HG03469 (cell line): ENCODE measurements at regions not wholly inside any gene's neighbourhood (a gene's known extent, or its start where the extent isn't known, plus 50 kb on each side); places are given as distances from the start of the nearest gene placed in this dataset.
"Not testable (repeated sequence)": the region's sequence is repeated elsewhere in the genome, so short reads cannot be mapped to it uniquely, and the experiment has no call there.

Experiments
- ATAC-seq: cut with Tn5 transposase; IDR thresholded peaks from one replicate; pipeline ENCODE4 v1.9.1; 2021; ENCODE audit warnings: mild to moderate bottlenecking, moderate library complexity, moderate number of reproducible peaks; ENCODE audit not compliant: unreplicated experiment

GRCh38 chr16:58815181-58815888 lies 81.2 kb upstream of the GOT2 start:
- no peak for ATAC-seq

GRCh38 chr16:58814348-58814801 lies 80.3 kb upstream of the GOT2 start:
- no peak for ATAC-seq

DNA sequence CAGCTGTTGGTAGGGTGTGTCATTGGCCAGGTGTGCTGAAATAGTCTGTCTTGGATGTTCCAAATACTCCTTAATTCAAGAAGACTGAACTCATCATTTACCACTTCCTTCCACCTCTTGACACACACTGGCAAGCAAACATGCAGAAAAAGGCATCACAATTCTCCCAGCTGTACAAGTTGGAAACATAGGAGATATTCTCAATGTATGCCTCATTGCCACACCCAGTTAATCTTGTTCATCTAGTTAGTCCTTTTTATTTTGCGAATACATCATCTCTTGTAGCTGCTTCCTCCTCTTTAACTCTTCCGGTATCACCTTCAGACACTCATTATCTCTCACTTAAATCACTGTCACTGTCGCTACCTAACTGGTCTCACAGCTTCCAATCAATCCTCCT lies 75.1 kb upstream of the GOT2 start:
- no peak for ATAC-seq

DNA sequence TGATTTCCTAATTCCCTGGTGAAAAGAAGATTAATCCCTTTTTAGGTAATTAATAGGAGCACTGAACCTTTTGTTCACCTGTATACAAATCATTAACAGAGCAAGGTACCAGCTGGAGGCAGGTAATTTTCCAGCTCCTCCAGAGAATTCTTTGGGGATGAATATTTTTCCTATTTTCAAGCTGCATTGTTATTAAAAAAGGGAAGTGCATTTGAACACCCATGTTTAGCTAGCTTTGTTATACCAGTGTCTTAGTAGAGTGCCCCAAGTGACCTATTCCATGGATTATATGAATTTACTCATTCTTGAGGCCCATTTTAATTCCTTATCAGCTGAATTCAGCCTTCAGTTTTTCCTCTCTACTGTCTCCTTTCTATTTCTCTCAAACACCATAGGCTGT lies 73.2 kb upstream of the GOT2 start:
- no peak for ATAC-seq

DNA sequence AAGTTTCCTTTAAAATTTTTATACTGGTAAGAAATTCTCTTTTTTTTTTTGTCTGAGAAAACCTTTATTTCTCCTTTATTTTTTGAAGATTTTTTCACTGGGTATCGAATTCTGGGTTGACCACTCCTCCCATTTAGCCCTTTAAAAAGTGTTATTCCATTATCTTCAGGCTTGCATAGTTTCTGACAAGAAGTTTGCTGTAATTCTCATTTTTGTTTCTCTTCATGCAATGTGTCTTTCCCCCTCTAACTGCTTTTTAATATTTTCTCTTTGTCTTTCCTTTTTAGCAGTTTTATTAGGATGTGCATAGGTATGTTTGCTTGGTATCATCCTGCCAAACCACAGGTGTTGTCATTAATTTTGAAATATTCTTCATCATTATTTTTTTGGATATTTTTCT lies 67.7 kb upstream of the GOT2 start:
- ATAC-seq: no peak

GRCh38 chr16:58797137-58797801 lies 63.2 kb upstream of the GOT2 start:
- no peak for ATAC-seq

DNA sequence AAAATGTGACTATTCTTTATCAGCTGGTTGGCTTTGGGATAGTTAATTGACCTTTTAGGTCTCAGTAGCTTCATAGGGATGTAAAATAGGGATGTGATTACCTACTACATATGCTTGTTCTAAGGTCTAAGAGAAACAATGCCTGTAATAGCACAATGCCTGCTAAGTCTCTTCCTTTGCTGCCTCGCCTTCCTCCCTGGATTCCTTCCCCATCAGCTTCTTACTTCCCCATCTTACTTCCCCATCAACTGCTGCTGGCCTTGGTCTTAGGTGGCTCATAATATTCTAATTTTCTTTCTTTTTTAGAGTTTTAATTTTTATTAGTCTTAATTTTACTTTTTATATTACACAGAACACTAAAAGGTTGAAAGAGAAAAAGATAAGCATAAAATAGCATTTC lies 59.2 kb upstream of the GOT2 start:
- ATAC-seq: no peak

DNA sequence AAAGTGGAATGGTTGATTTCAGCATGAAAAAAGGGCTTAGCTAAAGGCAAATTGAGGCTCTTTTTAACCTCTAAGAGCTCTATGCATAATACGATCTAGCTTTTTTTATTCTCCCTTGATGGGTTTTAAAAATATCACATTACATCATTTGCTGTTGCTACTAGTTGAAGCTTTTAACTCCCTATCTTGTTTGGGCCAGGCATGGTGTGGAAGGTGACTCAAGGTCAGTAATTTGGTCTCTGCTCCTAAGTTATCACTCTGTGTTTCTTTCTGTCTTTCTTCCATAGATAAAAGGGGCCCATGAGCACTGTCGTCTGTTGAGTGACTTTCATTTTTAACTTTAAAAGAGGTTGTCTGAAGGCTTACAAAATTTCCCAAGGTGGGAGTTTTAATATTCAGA lies 58.1 kb upstream of the GOT2 start:
- ATAC-seq: no peak

- not testable (repeated sequence) for ATAC-seq
These were observed 56.9 kb upstream of the GOT2 start for GRCh38 chr16:58790816-58791557.

- no peak for ATAC-seq
These were observed 55.2 kb upstream of the GOT2 start for GRCh38 chr16:58789351-58789750.
